ENCODE measurements at regions not wholly inside any gene's neighbourhood (a gene's known extent, or its start where the extent isn't known, plus 50 kb on each side); places are given as distances from the start of the nearest gene placed in this dataset.

GRCh38 chr9:11962327-11962726 is 730.9 kb upstream of the TYRP1 start:
- DNase-seq: no peak

GRCh38 chr9:11966786-11967185 is 726.4 kb upstream of the TYRP1 start:
- DNase-seq: no peak

GRCh38 chr9:11968631-11969030 is 724.6 kb upstream of the TYRP1 start:
- DNase-seq: no peak

- no peak for DNase-seq
Measured at GRCh38 chr9:11973011-11973410, 720.2 kb upstream of the TYRP1 start.

- no peak for DNase-seq
Measured at GRCh38 chr9:11973511-11973910, 719.7 kb upstream of the TYRP1 start.

- peak; percentile 14 for DNase-seq
Measured at GRCh38 chr9:11992866-11993265, 700.3 kb upstream of the TYRP1 start.

GRCh38 chr9:12014488-12014887 is 678.7 kb upstream of the TYRP1 start:
- no peak for DNase-seq

GRCh38 chr9:12054235-12054634 is 639.0 kb upstream of the TYRP1 start:
- no peak for DNase-seq

GRCh38 chr9:12056874-12057273 is 636.3 kb upstream of the TYRP1 start:
- no peak for DNase-seq

- no peak for DNase-seq
Measured at GRCh38 chr9:12060067-12060466, 633.1 kb upstream of the TYRP1 start.

GRCh38 chr9:12060811-12061210 is 632.4 kb upstream of the TYRP1 start:
- no peak for DNase-seq

GRCh38 chr9:12065050-12065449 is 628.1 kb upstream of the TYRP1 start:
- no peak for DNase-seq

GRCh38 chr9:12065686-12066085 is 627.5 kb upstream of the TYRP1 start:
- DNase-seq: no peak

- no peak for DNase-seq
Measured at GRCh38 chr9:12066455-12067035, 626.6 kb upstream of the TYRP1 start.

- DNase-seq: no peak
Measured at GRCh38 chr9:12069366-12069765, 623.8 kb upstream of the TYRP1 start.

- DNase-seq: no peak
Measured at GRCh38 chr9:12085399-12085798, 607.8 kb upstream of the TYRP1 start.

GRCh38 chr9:12091865-12092527 is 601.2 kb upstream of the TYRP1 start:
- no peak for DNase-seq

- DNase-seq: no peak
Measured at GRCh38 chr9:12094046-12094445, 599.1 kb upstream of the TYRP1 start.

GRCh38 chr9:12095931-12096330 is 597.3 kb upstream of the TYRP1 start:
- DNase-seq: no peak

GRCh38 chr9:12133416-12133815 is 559.8 kb upstream of the TYRP1 start:
- DNase-seq: no peak

GRCh38 chr9:12141422-12141821 is 551.8 kb upstream of the TYRP1 start:
- no peak for DNase-seq

- DNase-seq: no peak
Measured at GRCh38 chr9:12155401-12156134, 537.6 kb upstream of the TYRP1 start.

GRCh38 chr9:12162181-12162815 is 530.9 kb upstream of the TYRP1 start:
- no peak for DNase-seq

Data from NCI-H1436 (cell line).